Pancreas (tissue), 10 donors: ENCODE measurements at regions not wholly inside any gene's neighbourhood (a gene's known extent, or its start where the extent isn't known, plus 50 kb on each side); places are given as distances from the start of the nearest gene placed in this dataset.
A peak's percentile ranks its signal among the peaks of the same experiment; 100 is the strongest.

Experiments used
- ATAC-seq, 4 donors: fragments of 200-7000 bp; cut with Tn5 transposase; one replicate each; pipeline versions ENCODE4 v1.8.0 to v1.9.1; 2020; ENCODE audit warnings: mild to moderate bottlenecking in 4 of 4, moderate library complexity in 4 of 4
- DNase-seq, 6 donors: peaks; one replicate each; pipeline ENCODE4 v3.0.0-alpha.2; 2020
- FAIRE-seq: peaks from 2 replicates; lab custom pipeline; 2012; peaks lifted over from hg19 to GRCh38; lab: Jason Lieb, UNC
- H3K27ac ChIP-seq, 4 donors: fragments of 200-600 bp; sonication (generic); 1 replicate in 3 of 4; 2 replicates in 1 of 4; pipeline versions ENCODE4 v1.5.0 to v1.8.0; 2020
- H3K27me3 ChIP-seq, 4 donors: fragments of 200-600 bp; one replicate each; pipeline ENCODE4 v1.8.0; 2021
- H3K36me3 ChIP-seq, 3 donors: fragments of 200-600 bp; sonication (generic) in 1 of 3; one replicate each; pipeline versions ENCODE4 v1.5.0 to v1.8.0; 2020 to 2021
- H3K4me1 ChIP-seq, 3 donors: fragments of 200-600 bp; one replicate each; pipeline ENCODE4 v1.8.0; 2021
- H3K4me3 ChIP-seq, 4 donors: fragments of 200-600 bp; sonication (generic) in 2 of 4; one replicate each; pipeline versions ENCODE4 v1.5.0 to v1.8.0; 2020 to 2021
- H3K9me3 ChIP-seq, 4 donors: fragments of 200-600 bp; one replicate each; pipeline ENCODE4 v1.8.0; 2021
- CTCF ChIP-seq, 4 donors: fragments of 200-600 bp; sonication (generic) in 3 of 4; IDR thresholded peaks; one replicate each; pipeline versions ENCODE4 v1.5.0 to v1.8.0; 2021; ENCODE audit warnings: antibody characterized with exemption in 4 of 4
- WGBS, 2 donors: extraction: QIAGEN DNeasy Blood & Tissue Kit; methylation state at CpG; one replicate each; pipeline ENCODE4 v1.1.7; 2013; 5-methylcytosine and 5-hydroxymethylcytosine counted together
- intact Hi-C, 3 donors: fragments of 100-400 bp; cut with DNase I; formaldehyde crosslinking; loops; one replicate each; pipeline versions ENCODE4 v1.11.1 to v1.14.2; 2022
- donor health status: healthy with polysubstance abuse.
- donor health status: DM: no; HTN: no; CAD: no; lungs with moderate emphysema.
- donor health status: DM: no; HTN: no; CAD: no.
- donor health status: control.
- donor health status: control.
- donor health status: Bipolar disorder and iron deficiency.
- donor health status: DM: yes; HTN: yes; CAD: no.
- donor health status: DM: no; HTN: no; CAD: no.
- donor health status: DM: no; HTN: no; CAD: no.
- donor health status: DM: yes; HTN: yes; CAD: no.

DNA sequence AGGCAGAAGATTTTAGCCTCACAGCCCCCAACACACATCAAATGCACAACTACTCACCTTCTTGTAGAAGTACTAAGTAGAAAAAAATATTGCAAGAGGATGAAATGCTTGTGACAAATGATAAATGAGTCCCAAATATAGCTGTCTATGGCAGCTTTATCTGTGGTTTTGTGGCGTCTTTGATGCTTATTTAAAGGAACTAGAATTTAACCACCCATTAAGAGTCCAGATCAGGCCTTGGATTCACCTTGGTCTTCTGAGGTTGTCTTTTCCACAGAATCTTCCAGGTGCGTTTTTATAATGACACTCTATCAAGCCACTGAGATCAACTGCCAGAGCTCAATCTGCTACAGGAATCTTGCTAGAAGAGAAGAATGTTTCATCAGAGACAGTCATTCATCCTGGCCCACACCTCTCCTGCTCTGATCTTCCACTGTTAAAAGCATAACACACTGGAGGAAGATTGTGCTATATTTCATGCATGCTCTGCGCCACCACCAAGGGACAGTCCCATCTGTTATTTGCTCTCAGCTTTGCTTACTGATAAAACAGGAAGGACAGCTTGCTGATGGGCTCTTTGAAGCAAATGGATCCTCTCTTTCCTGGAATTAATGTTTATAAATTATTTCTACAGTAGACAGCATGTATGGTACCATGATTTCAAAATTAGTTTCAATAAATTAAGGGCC is 144.1 kb downstream of the SLC7A11 start:
- Histone ChIP-seq H3K4me1 (peaks cover under 1 to 4% (median 1%) of the 10 kb centered on the region in 3 donors), H3K27ac (no peak overlapping the region), H3K4me3 (no peak overlapping the region), H3K9me3 (no peaks in the 10 kb centered on the region), H3K27me3 (no peaks in the 10 kb centered on the region), H3K36me3 (no peaks in the 10 kb centered on the region)
- WGBS, 2 donors, result 48 to 69% methylated on average over 3 of the region's 3 CpGs
- ATAC-seq (peak in 3 of 4 donors; percentile 61 to 90 (median 84)), FAIRE-seq (no peak), DNase-seq (no peak)
- intact Hi-C loops, result no loop called here
- TF ChIP-seq CTCF (IDR thresholded peaks at IDR 0.05), result no peak

DNA sequence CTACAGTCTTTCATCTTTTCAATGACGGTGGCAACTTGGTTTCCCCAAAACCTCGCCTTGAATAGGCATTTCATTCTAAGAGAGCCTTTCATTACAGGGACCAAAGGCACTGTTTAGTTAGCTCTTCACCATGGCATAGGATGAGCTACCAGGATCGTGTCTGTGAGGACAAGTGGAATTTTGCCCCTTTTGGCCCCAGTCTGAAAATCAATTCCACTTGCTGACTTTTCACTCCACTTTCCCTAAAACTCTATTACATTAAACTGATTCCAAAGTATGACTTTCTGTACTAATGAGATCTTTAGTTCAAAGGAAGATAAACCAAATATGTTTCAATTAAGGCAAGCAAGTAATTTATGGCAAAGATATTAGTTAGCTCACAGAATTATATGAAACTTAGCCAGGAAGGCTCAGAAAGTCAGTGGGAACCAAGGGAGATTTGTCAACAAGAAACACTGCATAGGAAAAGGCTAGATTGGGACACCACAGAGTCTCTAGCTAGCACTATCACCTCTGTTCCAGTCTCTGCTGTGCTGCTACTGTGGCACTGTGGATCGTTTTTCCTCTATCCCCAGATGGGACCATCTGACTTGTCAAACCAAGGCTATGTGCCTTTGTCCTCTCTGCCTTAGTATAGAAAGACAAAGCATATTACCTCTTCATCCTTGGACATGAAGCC is 145.6 kb downstream of the SLC7A11 start:
- no peak for ATAC-seq
- Histone ChIP-seq H3K4me1 (peaks cover 0 to 4% (median 0%) of the 10 kb centered on the region in 3 donors), H3K36me3 (no peaks in the 10 kb centered on the region), H3K27me3 (no peaks in the 10 kb centered on the region), H3K27ac (no peak overlapping the region), H3K4me3 (no peak overlapping the region), H3K9me3 (no peaks in the 10 kb centered on the region)
- no peak for DNase-seq
- no peak for FAIRE-seq
- 72% methylated on average over 4 of the region's 4 CpGs for WGBS, 2 donors
- TF ChIP-seq CTCF (IDR thresholded peaks at IDR 0.05), result no peak
- intact Hi-C loops, result no loop called here

- Histone ChIP-seq H3K4me3 (no peak overlapping the region), H3K9me3 (no peaks in the 10 kb centered on the region), H3K36me3 (no peaks in the 10 kb centered on the region), H3K27ac (no peak overlapping the region), H3K27me3 (no peaks in the 10 kb centered on the region), H3K4me1 (peaks cover 4 to 8% (median 7%) of the 10 kb centered on the region in 3 donors)
- no peak for DNase-seq
- WGBS, 2 donors, result 75 to 79% methylated on average over 5 of the region's 5 CpGs
- no peak for TF ChIP-seq CTCF (IDR thresholded peaks at IDR 0.05)
- intact Hi-C loops, result no loop called here
- no peak for FAIRE-seq
- no peak for ATAC-seq
Measured at GRCh38 chr4:138095378-138095777, 146.8 kb downstream of the SLC7A11 start.

GRCh38 chr4:138092060-138092459 is 150.1 kb downstream of the SLC7A11 start:
- no peak for TF ChIP-seq CTCF (IDR thresholded peaks at IDR 0.05)
- Histone ChIP-seq H3K4me3 (no peak overlapping the region), H3K36me3 (no peaks in the 10 kb centered on the region), H3K27ac (no peak overlapping the region), H3K27me3 (no peaks in the 10 kb centered on the region), H3K4me1 (peaks cover 0 to 8% (median 7%) of the 10 kb centered on the region in 3 donors), H3K9me3 (no peaks in the 10 kb centered on the region)
- 94 to 97% methylated on average over 6 of the region's 6 CpGs for WGBS, 2 donors
- DNase-seq, result no peak
- intact Hi-C loops, result no loop called here
- FAIRE-seq, result no peak
- ATAC-seq, result no peak
